ENCODE measurements at regions not wholly inside any gene's neighbourhood (a gene's known extent, or its start where the extent isn't known, plus 50 kb on each side); places are given as distances from the start of the nearest gene placed in this dataset.

GRCh38 chr13:67408798-67409197 lies 178.7 kb upstream of the PCDH9 start:
- DNase-seq: no peak
- Histone ChIP-seq H4K20me1 (ENCODE audit: insufficient read depth) (no peaks in the 10 kb centered on the region), H3K9me2 (no peaks in the 10 kb centered on the region), H3K4me2 (no peak overlapping the region), H3K4me1 (ENCODE audit: control insufficient read depth in 1 of 2, insufficient read depth in 2 of 2, low read depth in 1 of 2, low read length in 1 of 2) (no peaks in the 10 kb centered on the region), H2AFZ (ENCODE audit: low read depth) (no peak overlapping the region), H3F3A (replicated peaks; ENCODE audit: insufficient read depth) (no peaks in the 10 kb centered on the region), H3K9me3 (no peaks in the 10 kb centered on the region), H3K27me3 (ENCODE audit: insufficient read depth) (no peaks in the 10 kb centered on the region), H3K27ac (ENCODE audit: low read depth in 2 of 2, low read length in 1 of 2) (no peak overlapping the region), H3K36me3 (replicated peaks in 1 of 2; ENCODE audit: control insufficient read depth in 1 of 2, insufficient read depth in 2 of 2, low read length in 1 of 2) (no peaks in the 10 kb centered on the region), H3K79me2 (ENCODE audit: insufficient read depth) (no peaks in the 10 kb centered on the region), H3K4me3 (ENCODE audit: low read depth in 2 of 2, low read length in 1 of 2) (no peak overlapping the region), H3K9ac (no peak overlapping the region)
- ChIA-PET POLR2A (no interaction called here), CTCF (no interaction called here)
- TF ChIP-seq SIN3A (IDR thresholded peaks at IDR 0.05; ENCODE audit: borderline replicate concordance, low read depth, low read length) (no peak), EZH2phosphoT487 (IDR thresholded peaks at IDR 0.05; ENCODE audit: borderline replicate concordance, low read depth) (no peak), NRF1 (IDR thresholded peaks at IDR 0.05; ENCODE audit: low read depth, low read length) (no peak), REST (IDR thresholded peaks at IDR 0.05; ENCODE audit: low read depth, low read length) (no peak), CHD2 (IDR thresholded peaks at IDR 0.05; ENCODE audit: low read length, partially characterized antibody) (no peak), ZBTB33 (IDR thresholded peaks at IDR 0.05; ENCODE audit: borderline replicate concordance, low read depth) (no peak), FOXJ3 (CRISPR knock-in tag; IDR thresholded peaks at IDR 0.05) (no peak), IRF3 (IDR thresholded peaks at IDR 0.05; ENCODE audit: low read depth, low read length) (no peak), POLR2AphosphoS5 (IDR thresholded peaks at IDR 0.05; ENCODE audit: low read depth, low read length) (no peak)
- WGBS (ENCODE audit: low lambda C conversion rate): 74% methylated on average over 1 of the region's 1 CpG

- H4K20me1 ChIP-seq (ENCODE audit: insufficient read depth): no peaks in the 10 kb centered on the region
- H3K27me3 ChIP-seq (ENCODE audit: insufficient read depth): no peaks in the 10 kb centered on the region
- no peak overlapping the region for H2AFZ ChIP-seq (ENCODE audit: low read depth)
- H3K4me1 ChIP-seq (ENCODE audit: control insufficient read depth in 1 of 2, insufficient read depth in 2 of 2, low read depth in 1 of 2, low read length in 1 of 2): no peaks in the 10 kb centered on the region
- no peaks in the 10 kb centered on the region for H3F3A ChIP-seq (replicated peaks; ENCODE audit: insufficient read depth)
- POLR2A ChIA-PET: no interaction called here
- H3K4me2 ChIP-seq: no peak overlapping the region
- H3K79me2 ChIP-seq (ENCODE audit: insufficient read depth): no peaks in the 10 kb centered on the region
- no peaks in the 10 kb centered on the region for H3K9me2 ChIP-seq
- H3K36me3 ChIP-seq (replicated peaks in 1 of 2; ENCODE audit: control insufficient read depth in 1 of 2, insufficient read depth in 2 of 2, low read length in 1 of 2): no peaks in the 10 kb centered on the region
- no peak for DNase-seq
- H3K9ac ChIP-seq: no peak overlapping the region
- H3K9me3 ChIP-seq: no peaks in the 10 kb centered on the region
- CTCF ChIA-PET: no interaction called here
- H3K27ac ChIP-seq (ENCODE audit: low read depth in 2 of 2, low read length in 1 of 2): no peak overlapping the region
- no peak overlapping the region for H3K4me3 ChIP-seq (ENCODE audit: low read depth in 2 of 2, low read length in 1 of 2)
- WGBS (ENCODE audit: low lambda C conversion rate): 85% methylated on average over 7 of the region's 7 CpGs
- TF ChIP-seq CHD2 (IDR thresholded peaks at IDR 0.05; ENCODE audit: low read length, partially characterized antibody) (no peak), MXI1 (IDR thresholded peaks at IDR 0.05; ENCODE audit: low read depth, low read length) (no peak), RXRA (IDR thresholded peaks at IDR 0.05; ENCODE audit: borderline replicate concordance, low read depth) (no peak), TCF12 (IDR thresholded peaks at IDR 0.05) (no peak), CTCF (IDR thresholded peaks at IDR 0.05) (no peak), REST (IDR thresholded peaks at IDR 0.05; ENCODE audit: low read depth, low read length) (no peak), MEF2A (IDR thresholded peaks at IDR 0.05; ENCODE audit: borderline replicate concordance, low read depth) (no peak), SMC3 (IDR thresholded peaks at IDR 0.05; ENCODE audit: low read depth, low read length) (no peak), ELF1 (IDR thresholded peaks at IDR 0.05) (no peak)
Observed at GRCh38 chr13:67402546-67402945, 172.4 kb upstream of the PCDH9 start.

All from SK-N-SH (cell line).